ENCODE measurements at regions not wholly inside any gene's neighbourhood (a gene's known extent, or its start where the extent isn't known, plus 50 kb on each side); places are given as distances from the start of the nearest gene placed in this dataset.

DNA sequence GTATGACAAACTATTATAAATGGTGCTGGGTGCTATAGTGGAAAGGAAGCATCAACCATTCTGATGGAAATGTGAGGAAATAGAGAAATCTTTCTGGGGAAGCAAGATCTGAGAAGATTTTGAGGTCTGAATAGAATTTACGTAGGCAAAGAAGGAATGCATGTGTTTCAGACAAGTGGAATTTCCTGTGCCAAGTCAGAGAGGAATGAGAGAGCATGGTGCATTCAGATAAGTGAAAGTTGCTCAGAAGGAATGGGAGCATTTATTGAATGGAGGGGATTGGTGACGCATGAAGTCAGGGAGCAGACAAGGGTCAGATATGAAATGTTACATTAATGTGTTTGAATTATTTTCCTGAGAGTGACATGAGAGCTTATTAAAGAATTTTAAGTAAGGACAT lies 725.5 kb downstream of the METTL15 start:
- no peak for TF ChIP-seq YY1 (tag by site-specific recombination; IDR thresholded peaks at IDR 0.05)
- TF ChIP-seq ZNF398 (tag by site-specific recombination; IDR thresholded peaks at IDR 0.05) = no peak
- TF ChIP-seq, protein P1, sequence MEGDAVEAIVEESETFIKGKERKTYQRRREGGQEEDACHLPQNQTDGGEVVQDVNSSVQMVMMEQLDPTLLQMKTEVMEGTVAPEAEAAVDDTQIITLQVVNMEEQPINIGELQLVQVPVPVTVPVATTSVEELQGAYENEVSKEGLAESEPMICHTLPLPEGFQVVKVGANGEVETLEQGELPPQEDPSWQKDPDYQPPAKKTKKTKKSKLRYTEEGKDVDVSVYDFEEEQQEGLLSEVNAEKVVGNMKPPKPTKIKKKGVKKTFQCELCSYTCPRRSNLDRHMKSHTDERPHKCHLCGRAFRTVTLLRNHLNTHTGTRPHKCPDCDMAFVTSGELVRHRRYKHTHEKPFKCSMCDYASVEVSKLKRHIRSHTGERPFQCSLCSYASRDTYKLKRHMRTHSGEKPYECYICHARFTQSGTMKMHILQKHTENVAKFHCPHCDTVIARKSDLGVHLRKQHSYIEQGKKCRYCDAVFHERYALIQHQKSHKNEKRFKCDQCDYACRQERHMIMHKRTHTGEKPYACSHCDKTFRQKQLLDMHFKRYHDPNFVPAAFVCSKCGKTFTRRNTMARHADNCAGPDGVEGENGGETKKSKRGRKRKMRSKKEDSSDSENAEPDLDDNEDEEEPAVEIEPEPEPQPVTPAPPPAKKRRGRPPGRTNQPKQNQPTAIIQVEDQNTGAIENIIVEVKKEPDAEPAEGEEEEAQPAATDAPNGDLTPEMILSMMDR (tag by site-specific recombination; IDR thresholded peaks at IDR 0.05) = no peak
- TF ChIP-seq, protein P2, sequence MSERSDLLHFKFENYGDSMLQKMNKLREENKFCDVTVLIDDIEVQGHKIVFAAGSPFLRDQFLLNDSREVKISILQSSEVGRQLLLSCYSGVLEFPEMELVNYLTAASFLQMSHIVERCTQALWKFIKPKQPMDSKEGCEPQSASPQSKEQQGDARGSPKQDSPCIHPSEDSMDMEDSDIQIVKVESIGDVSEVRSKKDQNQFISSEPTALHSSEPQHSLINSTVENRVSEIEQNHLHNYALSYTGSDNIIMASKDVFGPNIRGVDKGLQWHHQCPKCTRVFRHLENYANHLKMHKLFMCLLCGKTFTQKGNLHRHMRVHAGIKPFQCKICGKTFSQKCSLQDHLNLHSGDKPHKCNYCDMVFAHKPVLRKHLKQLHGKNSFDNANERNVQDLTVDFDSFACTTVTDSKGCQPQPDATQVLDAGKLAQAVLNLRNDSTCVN (tag by site-specific recombination; optimal IDR thresholded peaks at IDR 0.05) = no peak
- TF ChIP-seq ZFHX2 (tag by site-specific recombination; conservative IDR thresholded peaks at IDR 0.05) = no peak
- no peak for TF ChIP-seq PBX3 (CRISPR knock-in tag; IDR thresholded peaks at IDR 0.05)
- TF ChIP-seq ZNF16 (tag by site-specific recombination; IDR thresholded peaks at IDR 0.05; ENCODE audit: low read depth) = no peak
- no peak for TF ChIP-seq ZNF701 (tag by site-specific recombination; IDR thresholded peaks at IDR 0.05)
- no peak for TF ChIP-seq ZNF747 (tag by site-specific recombination; IDR thresholded peaks at IDR 0.05)
- TF ChIP-seq ZNF513 (tag by site-specific recombination; IDR thresholded peaks at IDR 0.05) = no peak
- TF ChIP-seq WT1 (tag by site-specific recombination; IDR thresholded peaks at IDR 0.05) = no peak
